ENCODE measurements at regions not wholly inside any gene's neighbourhood (a gene's known extent, or its start where the extent isn't known, plus 50 kb on each side); places are given as distances from the start of the nearest gene placed in this dataset.

- TF ChIP-seq POLR2AphosphoS5 (IDR thresholded peaks at IDR 0.05; ENCODE audit: low read depth) (no peak), CTCF (IDR thresholded peaks at IDR 0.05; ENCODE audit: insufficient read depth, low read length) (no peak), SPI1 (IDR thresholded peaks at IDR 0.05; ENCODE audit: borderline replicate concordance, low read depth) (no peak)
These were observed 65.1 kb upstream of the DUSP22 start for GRCh38 chr6:227074-227782.
